Osteoblast (primary cell): ENCODE measurements at regions not wholly inside any gene's neighbourhood (a gene's known extent, or its start where the extent isn't known, plus 50 kb on each side); places are given as distances from the start of the nearest gene placed in this dataset.

Source experiments
- DNase-seq: peaks from one replicate; pipeline ENCODE4 v3.0.0; 2011; ENCODE audit warnings: low spot score, mixed read lengths; ENCODE audit not compliant: insufficient read length; ENCODE audit errors: missing footprints
- H2AFZ ChIP-seq: 2 replicates; pipeline ENCODE4 v1.6.0; 2011; ENCODE audit warnings: mild to moderate bottlenecking, low read length
- H3K27ac ChIP-seq: 2 replicates; pipeline ENCODE4 v1.5.1; 2011; ENCODE audit warnings: mild to moderate bottlenecking, low read depth, low read length, moderate library complexity
- H3K27me3 ChIP-seq: 2 replicates; pipeline ENCODE4 v1.6.0; 2012; ENCODE audit warnings: mild to moderate bottlenecking, control low read depth, inconsistent platforms, low read length, moderate library complexity; ENCODE audit not compliant: insufficient read depth
- H3K36me3 ChIP-seq: 2 replicates; pipeline ENCODE4 v1.5.1; 2011; ENCODE audit warnings: mild to moderate bottlenecking, low read length, control low read depth, moderate library complexity; ENCODE audit not compliant: insufficient read depth
- H3K4me1 ChIP-seq: 2 replicates; pipeline ENCODE4 v1.5.1; 2011; ENCODE audit warnings: mild to moderate bottlenecking, low read length, control low read depth, moderate library complexity; ENCODE audit not compliant: insufficient read depth
- H3K4me2 ChIP-seq: 2 replicates; pipeline ENCODE4 v1.6.0; 2011; ENCODE audit warnings: mild to moderate bottlenecking, low read length; ENCODE audit not compliant: insufficient read depth
- H3K4me3 ChIP-seq: fragments of 200-600 bp; sonication (generic); 3 replicates; pipeline ENCODE4 v1.5.1; 2012; ENCODE audit warnings: mild to moderate bottlenecking, low read length, inconsistent platforms; ENCODE audit not compliant: insufficient read depth
- H3K79me2 ChIP-seq: 2 replicates; pipeline ENCODE4 v1.6.0; 2012; ENCODE audit warnings: mild to moderate bottlenecking, low read length, control low read depth, inconsistent platforms; ENCODE audit not compliant: insufficient read depth
- H3K9me3 ChIP-seq: 2 replicates; pipeline ENCODE4 v1.5.1; 2011; ENCODE audit warnings: low read depth, low read length, control low read depth
- H4K20me1 ChIP-seq: 2 replicates; pipeline ENCODE4 v1.6.0; 2012; ENCODE audit warnings: mild to moderate bottlenecking, low read length, control low read depth; ENCODE audit not compliant: insufficient read depth
- CTCF ChIP-seq: IDR thresholded peaks from 2 replicates; pipeline ENCODE4 v1.5.1; 2011; ENCODE audit warnings: mild to moderate bottlenecking, low read depth, low read length, moderate library complexity; ENCODE audit errors: extremely low read depth

GRCh38 chr6:91562955-91563354 lies 976.1 kb upstream of the MAP3K7 start:
- Histone ChIP-seq H3K4me3 (no peak overlapping the region), H3K4me1 (no peaks in the 10 kb centered on the region), H4K20me1 (no peaks in the 10 kb centered on the region), H3K79me2 (no peaks in the 10 kb centered on the region), H2AFZ (no peak overlapping the region), H3K4me2 (no peak overlapping the region), H3K9me3 (no peaks in the 10 kb centered on the region), H3K27ac (no peak overlapping the region), H3K36me3 (no peaks in the 10 kb centered on the region), H3K27me3 (no peaks in the 10 kb centered on the region)
- DNase-seq = no peak
- no peak for TF ChIP-seq CTCF

- H3K27me3 ChIP-seq = no peaks in the 10 kb centered on the region
- no peak overlapping the region for H3K4me2 ChIP-seq
- no peaks in the 10 kb centered on the region for H3K79me2 ChIP-seq
- no peak overlapping the region for H3K4me3 ChIP-seq
- no peaks in the 10 kb centered on the region for H4K20me1 ChIP-seq
- H3K27ac ChIP-seq = no peak overlapping the region
- H3K9me3 ChIP-seq = no peaks in the 10 kb centered on the region
- no peak overlapping the region for H2AFZ ChIP-seq
- no peaks in the 10 kb centered on the region for H3K4me1 ChIP-seq
- no peak for DNase-seq
- TF ChIP-seq CTCF = no peak
- H3K36me3 ChIP-seq = no peaks in the 10 kb centered on the region
These were observed 973.5 kb upstream of the MAP3K7 start for GRCh38 chr6:91560409-91560808.

- Histone ChIP-seq H3K4me1 (no peaks in the 10 kb centered on the region), H3K4me3 (no peak overlapping the region), H3K36me3 (no peaks in the 10 kb centered on the region), H3K79me2 (no peaks in the 10 kb centered on the region), H4K20me1 (no peaks in the 10 kb centered on the region), H3K27me3 (no peaks in the 10 kb centered on the region), H3K4me2 (no peak overlapping the region), H2AFZ (no peak overlapping the region), H3K9me3 (no peaks in the 10 kb centered on the region), H3K27ac (no peak overlapping the region)
- no peak for TF ChIP-seq CTCF
- no peak for DNase-seq
These were observed 954.0 kb upstream of the MAP3K7 start for GRCh38 chr6:91540902-91541301.

- Histone ChIP-seq H3K4me1 (no peaks in the 10 kb centered on the region), H3K4me3 (no peak overlapping the region), H3K36me3 (no peaks in the 10 kb centered on the region), H2AFZ (no peak overlapping the region), H3K9me3 (no peaks in the 10 kb centered on the region), H3K79me2 (no peaks in the 10 kb centered on the region), H3K27ac (no peak overlapping the region), H3K27me3 (no peaks in the 10 kb centered on the region), H4K20me1 (no peaks in the 10 kb centered on the region), H3K4me2 (no peak overlapping the region)
- no peak for DNase-seq
- TF ChIP-seq CTCF = no peak
These were observed 952.6 kb upstream of the MAP3K7 start for GRCh38 chr6:91539456-91539855.
